Mammary epithelial cell (primary cell): ENCODE measurements at regions not wholly inside any gene's neighbourhood (a gene's known extent, or its start where the extent isn't known, plus 50 kb on each side); places are given as distances from the start of the nearest gene placed in this dataset.

ENCODE experiments used
- CTCF ChIP-seq, 2 donors: IDR thresholded peaks in 1 of 2; conservative IDR thresholded peaks in 1 of 2; 2 replicates each; pipeline ENCODE4 v1.5.1; 2011 to 2012; ENCODE audit warnings: inconsistent platforms in 2 of 2, low read length in 2 of 2, mild to moderate bottlenecking in 2 of 2, control low read depth in 1 of 2, low read depth in 1 of 2; ENCODE audit not compliant: insufficient read depth in 1 of 2; ENCODE audit errors: extremely low read depth in 1 of 2
- EZH2 ChIP-seq: IDR thresholded peaks from 2 replicates; pipeline ENCODE4 v1.6.1; 2012; ENCODE audit warnings: low read length, inconsistent platforms, borderline replicate concordance

- TF ChIP-seq CTCF (conservative IDR thresholded peaks at IDR 0.05 in 1 of 2, IDR thresholded peaks at IDR 0.05 in 1 of 2; ENCODE audit: extremely low read depth in 1 of 2, insufficient read depth in 1 of 2, low read depth in 1 of 2, low read length in 2 of 2): no peak
- no peak for TF ChIP-seq EZH2
Measured at GRCh38 chr2:65782996-65783650, 350.7 kb upstream of the SPRED2 start.
